ENCODE measurements at regions not wholly inside any gene's neighbourhood (a gene's known extent, or its start where the extent isn't known, plus 50 kb on each side); places are given as distances from the start of the nearest gene placed in this dataset.
"Not testable (repeated sequence)": the region's sequence is repeated elsewhere in the genome, so short reads cannot be mapped to it uniquely, and the experiment has no call there.

DNA sequence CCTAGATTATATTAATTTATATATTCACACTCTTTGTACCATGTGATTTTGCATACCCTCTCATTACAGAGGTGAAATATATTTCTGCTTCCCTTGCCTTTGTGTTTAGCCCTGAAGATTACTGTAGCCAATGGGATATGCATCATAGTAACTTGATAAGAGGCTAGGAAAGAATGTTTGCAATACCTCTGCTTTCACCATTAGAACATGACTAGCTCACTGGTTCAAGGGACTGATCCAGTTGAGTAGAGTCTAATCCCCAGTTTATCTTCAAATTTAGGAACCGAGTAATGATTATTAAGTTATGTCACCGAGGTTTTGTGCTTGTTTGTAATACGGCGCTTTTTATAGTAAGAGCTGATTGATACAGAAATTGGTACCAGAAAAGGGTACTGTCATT is 552.6 kb upstream of the GJE1 start:
- no peak for DNase-seq (ENCODE audit: low spot score)

DNA sequence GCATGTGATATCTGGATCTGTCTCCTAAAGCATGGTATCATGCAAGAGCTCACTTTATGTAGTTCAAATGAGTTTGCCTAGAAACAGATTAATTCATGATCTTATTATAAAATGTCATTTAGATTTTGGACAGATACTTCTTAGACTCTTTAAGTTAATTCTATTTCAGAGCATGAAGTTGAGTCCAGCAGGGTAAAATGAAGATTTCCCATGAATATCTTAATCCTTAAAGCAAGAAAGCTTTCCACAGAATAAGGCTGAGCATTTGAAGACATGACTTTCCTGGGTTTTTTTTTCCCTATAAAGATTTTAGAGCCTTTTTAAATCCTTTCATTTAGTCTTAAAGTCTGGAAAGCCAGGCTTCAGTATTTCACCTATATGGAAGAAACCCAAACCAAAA is 556.0 kb upstream of the GJE1 start:
- DNase-seq (ENCODE audit: low spot score), result no peak

DNA sequence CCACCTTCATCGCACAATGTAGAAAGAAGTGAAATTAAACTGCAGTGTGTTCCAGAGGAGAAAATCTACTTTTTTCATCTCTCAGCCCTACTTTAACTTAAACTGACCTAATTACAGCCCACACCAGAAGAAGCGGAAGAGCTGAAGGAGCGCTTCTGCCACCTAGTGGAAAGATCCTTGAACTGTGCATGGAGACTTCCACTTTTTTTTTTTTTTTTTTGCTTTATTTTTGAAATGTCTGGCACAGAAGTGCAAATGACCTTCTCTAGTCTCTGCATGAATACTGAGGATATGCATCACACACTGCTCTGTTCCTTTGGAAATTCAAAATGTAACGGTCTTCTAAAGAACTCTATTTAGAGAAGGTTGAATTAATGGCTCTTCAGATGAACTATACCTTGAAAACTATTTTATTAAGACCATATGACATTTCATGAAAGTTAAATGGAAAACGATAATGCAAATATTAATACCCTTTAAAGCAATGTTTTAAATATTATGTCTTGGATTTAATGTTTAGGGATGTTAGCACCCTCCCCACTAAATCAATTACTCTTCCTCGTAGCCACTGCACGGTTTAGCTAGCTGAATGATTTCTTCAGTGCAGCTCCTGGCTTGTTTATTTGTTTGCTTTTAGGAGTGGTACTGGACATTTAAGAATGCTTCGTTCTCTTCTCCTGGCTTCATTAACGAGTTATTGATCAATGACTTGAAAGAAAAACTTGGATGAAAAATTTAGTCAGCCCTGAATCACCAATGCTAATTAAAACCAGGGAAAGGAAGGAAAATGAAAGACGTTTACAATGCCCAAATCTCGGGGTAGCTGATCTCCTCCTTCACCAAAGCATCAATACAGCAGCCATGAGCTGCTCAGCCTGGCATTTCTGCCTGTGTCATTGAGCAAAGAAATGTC is 569.6 kb upstream of the GJE1 start:
- peak; percentile 47 for DNase-seq (ENCODE audit: low spot score)

DNA sequence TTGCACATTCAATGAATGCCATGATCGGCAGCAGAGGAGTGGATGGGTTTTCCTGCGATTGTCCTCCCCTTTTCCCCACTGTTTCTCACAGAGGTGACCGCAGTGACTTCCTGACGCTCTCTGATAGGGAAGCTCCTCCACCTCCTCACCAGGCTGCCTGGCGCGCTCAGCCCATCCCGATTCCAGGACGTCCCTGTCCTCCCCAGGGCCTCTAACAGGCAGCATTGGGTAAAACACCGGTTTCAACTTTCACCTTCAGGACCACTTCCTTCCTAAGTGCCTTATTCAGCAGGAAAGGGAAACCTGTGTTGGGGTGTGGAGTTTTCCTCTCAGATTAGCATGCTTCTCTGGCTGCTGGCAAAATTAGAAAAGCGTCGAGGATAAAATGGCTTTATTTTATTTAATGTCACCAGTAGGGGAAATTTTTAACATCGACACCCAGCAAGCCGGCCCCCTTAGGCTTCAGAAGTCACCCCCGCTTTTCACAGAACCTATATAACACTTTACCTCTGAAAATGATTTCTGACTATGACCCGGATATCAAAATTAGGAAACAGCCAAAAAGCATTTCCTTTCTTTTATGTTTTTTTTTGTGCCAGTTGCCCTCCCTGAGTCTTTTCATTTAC is 570.4 kb upstream of the GJE1 start:
- peak; percentile 3 for DNase-seq (ENCODE audit: low spot score)

DNA sequence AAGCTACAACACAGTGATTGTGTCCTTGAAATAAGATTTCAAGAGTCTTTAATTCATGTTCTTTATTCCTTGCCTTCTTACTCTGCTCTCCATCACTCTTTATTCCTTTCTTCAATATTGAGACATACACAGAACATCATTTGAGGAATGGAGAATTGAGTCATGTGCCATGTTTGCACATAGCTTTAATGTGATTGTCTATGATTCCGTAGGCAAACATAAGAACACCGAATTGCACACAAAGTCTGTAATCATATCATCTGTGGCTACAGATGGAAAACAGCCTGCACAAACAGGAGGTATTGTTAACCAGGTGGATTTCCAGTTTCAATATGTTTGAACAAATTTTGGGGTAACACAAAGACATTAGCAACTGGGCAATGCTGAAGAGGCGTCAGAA is 571.6 kb upstream of the GJE1 start:
- no peak for DNase-seq (ENCODE audit: low spot score)

DNA sequence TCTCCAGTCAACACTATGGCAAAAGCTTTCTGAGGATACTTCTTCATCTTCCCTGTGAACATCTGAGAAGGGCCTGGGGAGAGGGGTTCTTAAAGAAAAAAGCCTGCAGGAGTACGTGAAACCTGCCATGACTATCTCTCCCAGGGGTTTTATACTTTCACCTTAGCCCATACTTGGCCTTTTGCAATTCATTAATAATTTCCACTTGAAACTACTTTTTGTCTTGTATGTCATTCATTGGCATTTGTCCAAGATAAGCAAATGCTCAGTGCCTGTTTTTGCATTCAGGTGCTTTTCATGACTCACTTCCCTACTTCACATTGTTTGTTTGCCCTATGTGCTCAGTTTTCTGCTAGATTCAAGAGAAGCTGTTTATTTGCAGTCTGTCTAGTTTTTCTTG is 580.3 kb upstream of the GJE1 start:
- no peak for DNase-seq (ENCODE audit: low spot score)

DNA sequence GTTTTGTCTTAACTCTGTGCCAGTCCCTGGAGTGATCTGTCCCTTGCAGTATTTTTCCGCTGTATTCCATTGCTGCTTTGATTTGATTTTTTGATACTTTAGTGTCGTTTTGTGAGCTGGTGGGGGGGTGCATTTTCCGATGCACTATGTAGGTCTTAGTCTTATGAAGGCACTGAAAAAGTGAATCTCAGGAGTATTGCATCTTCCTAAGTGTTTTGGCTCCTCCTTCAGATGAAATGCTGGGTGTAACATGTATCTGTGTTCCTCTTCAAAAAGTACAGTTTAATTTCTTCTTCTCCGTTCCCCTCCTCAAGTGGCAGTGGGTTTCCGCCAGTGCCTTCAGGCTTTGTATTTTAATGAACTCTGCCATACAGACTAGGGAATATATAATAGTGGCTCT is 580.7 kb upstream of the GJE1 start:
- no peak for DNase-seq (ENCODE audit: low spot score)

DNA sequence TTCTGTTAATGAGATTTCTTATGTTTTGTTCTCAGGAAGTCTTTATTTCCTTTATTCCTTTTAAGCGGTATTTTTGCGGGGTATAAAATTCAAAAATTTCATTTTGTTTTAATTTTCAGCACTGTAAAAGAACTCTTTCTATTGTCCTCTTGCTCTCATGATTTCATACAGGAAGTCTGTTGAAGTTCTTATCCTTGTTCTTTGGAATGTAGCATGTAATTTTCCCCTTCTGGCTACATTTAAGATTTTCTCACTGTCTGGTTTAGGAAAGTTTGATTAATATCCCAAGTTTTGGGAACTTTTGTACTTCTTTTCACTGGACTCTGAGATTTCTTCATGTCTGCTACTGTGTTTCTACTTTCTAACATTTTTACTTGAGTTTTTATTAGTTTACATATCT is 581.4 kb upstream of the GJE1 start:
- no peak for DNase-seq (ENCODE audit: low spot score)

DNA sequence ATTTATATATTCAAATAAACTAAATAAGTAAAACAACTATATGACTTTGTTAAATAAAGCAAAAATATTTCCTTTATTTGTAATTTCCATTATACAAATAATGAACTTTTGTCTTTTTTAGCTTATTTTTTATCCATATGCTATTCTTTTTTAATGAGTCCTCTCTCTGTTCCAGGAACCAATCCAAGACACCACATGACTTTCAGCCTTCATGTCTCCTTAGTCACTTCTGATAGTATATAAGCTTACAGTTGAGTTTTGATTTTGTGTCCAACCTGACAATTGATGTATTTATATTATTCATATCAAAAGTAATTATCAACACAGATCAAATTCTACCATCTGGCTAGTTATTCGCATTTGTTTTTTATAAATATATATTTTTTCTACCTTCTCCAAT is 582.3 kb upstream of the GJE1 start:
- DNase-seq (ENCODE audit: low spot score), result no peak

DNA sequence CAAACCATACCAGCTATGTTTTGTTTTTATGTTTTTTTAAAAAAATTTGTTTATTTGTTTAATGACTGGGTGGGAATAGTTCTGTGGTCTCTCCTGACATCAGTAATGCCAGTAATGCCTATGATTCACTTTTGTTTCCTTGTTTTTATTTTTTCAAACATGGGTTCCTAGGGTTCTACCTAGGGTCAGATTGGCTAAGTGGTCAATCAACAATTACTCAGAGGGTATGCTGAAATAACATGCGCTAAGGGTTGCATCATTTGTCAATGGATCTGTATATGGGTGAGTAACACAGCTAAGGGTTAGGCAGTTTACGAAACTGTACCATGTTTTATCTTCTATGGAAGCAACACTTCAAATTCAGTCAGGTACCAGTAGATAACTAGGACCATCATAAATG is 583.8 kb upstream of the GJE1 start:
- DNase-seq (ENCODE audit: low spot score), result no peak

DNA sequence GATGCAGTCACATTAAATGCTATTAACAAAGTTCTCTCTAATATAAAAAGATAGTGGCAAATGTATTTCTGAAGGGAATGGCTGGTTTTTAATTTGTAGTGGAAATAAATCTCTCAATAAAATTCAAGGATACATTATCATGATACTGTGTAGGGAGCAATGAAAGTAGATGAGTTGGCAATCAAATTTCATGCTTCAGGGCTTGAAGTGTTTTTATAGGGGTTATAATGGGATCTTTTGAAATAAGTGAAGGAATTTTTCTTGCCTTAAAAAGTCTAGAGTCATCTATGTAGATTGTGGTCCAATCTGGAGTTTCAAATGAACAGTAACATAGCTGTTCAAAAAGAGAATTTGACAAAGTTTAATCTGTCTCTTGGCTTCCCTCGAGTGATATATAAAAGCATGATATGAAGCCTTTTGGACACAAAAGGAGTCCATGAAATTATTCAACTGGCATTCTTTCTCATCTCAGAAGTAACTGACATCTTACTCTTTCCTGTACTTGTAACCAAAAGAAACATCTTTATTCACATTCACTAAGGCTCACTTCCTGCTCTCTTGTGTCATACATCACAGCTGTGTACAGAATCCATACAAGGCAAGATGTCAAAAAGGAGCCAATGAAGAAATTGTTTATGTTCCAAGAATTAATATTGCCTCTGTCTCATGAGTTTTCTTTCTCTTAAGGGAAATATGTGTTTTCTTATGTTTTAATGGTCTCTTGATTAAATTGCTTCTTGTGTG is 591.0 kb upstream of the GJE1 start:
- DNase-seq (ENCODE audit: low spot score), result no peak

DNA sequence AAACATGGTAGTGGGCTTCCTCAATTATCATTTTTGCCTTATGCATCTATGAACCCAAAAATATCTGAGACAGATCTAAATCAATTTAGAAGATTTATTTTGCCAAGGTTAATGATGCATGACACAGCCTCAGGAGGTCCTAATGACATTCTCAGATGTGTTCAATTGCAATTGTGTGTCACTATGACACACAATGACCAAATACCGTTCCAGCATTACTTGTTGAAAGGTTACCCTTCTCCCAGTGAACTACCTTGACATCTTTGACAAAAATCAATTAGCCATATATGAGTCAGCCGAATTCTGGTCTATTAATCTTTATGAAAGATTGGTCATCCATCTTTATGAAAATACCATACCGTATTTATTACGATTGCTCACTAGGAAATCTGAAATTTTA is 592.5 kb upstream of the GJE1 start:
- DNase-seq (ENCODE audit: low spot score), result no peak

DNA sequence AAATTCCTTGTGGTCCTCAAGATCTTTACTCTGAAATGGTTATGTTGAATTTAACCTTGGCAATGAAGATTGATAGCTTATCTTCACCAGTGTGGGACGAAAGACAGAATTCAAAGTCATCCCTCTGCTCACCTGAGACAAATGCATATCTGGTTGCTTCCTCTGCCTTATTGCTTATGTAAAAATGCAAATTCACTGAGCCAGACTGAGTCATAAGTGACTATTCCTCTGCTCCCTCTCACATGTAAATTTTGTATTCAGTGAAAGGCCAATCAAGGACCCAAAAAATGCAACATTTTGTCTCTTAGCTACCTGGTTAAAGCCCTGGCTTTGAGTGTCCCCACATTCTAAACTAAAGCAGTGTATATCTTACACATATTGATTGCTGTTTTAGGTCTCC is 593.1 kb upstream of the GJE1 start:
- no peak for DNase-seq (ENCODE audit: low spot score)

DNA sequence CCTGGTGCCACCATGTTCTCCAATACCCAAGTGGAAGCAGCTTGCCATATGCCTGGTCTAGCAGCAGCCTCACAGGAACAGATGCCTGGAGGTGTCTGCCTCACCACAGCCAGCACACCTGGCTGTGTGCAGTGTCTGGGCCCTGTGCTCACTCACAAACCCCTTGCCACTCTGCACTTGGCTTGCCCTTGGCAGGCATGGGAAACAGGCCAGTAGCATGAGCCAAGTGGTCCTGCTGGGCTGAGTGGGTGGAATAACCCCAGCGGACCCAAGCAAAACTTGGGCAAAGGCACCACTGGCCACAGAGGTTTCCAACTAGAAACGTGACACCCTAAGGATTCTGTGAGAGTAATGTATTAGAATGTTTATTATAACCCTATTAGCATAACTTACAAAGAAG is 600.5 kb upstream of the GJE1 start:
- DNase-seq (ENCODE audit: low spot score), result no peak

DNA sequence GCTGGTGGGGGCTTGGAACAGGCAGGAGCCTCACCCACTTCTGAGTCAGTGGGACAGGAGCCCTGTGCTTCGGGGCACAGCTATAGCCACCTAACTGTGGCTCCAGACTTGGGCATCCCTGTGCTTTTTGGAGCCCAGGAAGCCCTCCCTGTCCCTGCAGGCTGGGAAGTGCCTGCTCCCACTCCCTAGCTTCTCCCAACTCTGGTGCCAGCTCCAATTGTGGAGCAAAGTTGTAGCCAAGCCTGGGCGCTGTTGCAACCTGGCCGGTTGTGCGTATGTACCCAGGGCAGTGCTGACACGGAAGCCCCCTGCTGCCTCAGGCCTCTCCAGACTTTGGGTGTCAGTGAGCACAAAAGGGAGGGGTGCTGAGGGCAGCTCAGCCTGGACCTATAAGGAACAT is 601.7 kb upstream of the GJE1 start:
- no peak for DNase-seq (ENCODE audit: low spot score)

DNA sequence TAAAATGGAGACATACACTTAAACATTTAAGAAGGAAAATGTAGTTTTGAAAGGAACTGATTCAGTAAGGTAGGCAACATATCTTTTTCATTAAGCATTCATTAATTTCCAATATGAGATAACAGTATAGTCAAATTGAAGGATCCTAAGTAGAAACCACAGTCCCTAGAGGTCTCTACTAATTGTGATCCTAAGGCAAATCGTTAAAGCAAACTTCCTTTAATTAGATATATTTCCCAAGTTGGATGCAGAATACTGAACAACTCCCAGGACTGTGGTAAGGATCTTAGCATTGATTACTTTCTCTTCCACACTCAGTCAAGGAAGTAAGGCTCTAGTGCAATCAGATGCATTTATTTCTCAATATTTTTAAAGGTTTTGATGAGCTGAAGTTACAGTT is 604.1 kb upstream of the GJE1 start:
- DNase-seq (ENCODE audit: low spot score), result no peak

DNA sequence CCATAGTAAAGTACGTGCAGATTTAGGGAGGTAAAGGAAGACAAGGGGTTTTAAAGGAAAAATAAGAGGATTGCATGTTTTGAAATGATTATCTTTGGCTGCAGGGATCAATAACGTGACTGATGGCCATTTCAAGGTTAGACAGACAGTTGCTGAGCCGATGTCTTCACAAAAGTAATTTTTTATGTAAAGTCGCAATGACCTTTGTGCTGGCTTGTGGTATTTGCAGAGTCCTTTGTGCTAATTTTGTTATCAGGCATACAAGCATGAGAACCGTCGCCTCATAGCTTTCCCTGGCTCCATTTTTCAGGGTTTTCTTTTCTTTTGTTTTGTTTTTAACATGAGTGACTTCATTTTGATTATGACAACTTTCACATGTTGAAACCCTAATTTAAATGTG is 605.7 kb upstream of the GJE1 start:
- DNase-seq (ENCODE audit: low spot score), result no peak

DNA sequence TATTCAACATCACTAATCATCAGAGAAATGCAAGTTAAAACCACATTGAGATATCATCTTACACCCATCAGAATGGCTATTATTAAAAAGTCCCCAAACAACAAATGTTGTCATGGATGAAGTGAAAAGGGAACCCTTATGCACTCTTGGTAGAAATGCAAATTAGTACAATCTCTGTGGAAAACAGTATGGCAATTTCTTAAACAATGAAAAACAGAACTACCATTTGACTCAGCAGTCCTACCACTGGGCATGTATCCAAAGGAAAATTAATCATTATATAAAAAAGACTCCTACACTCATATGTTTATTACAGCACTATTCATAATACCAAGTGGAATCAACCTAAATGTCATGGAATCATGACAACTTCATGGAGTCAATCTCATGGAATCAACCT is 611.3 kb upstream of the GJE1 start:
- no peak for DNase-seq (ENCODE audit: low spot score)

DNA sequence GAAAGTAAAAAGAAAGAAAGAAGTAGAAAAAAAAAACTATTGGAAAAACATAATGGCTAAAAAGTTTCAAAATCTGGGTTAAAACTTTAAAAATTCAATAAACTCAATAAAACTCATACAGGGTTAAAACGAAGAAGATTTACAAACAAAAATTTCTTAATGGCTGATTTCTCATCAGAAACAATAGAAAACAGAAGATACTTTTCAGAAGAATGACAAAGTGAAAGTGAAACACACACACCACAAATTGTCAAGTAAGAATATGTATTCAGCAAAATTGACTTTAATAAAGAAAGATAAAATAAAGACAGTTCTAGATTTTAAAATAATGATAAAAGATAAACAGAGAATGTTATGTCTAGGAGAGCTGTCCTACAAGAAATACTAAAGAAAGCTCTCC is 618.9 kb upstream of the GJE1 start:
- DNase-seq (ENCODE audit: low spot score), result no peak

DNA sequence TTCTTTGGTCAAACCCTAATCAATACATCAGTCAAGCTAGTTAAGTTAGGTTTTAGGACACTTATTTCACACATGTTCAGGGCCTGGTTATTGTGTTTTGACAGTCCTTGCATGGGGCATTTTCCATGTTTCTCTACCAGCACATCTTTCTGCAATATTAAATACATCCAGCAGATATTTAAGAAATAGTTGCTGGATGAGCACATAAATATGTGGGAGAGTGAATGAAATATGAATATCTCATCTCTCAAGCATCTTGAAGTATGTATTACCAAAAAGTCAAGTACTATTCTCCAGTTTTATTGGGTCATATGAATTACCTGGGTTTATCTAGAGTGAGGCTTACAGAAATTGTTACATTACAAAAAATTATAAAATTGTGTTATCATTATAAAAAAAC is 621.9 kb upstream of the GJE1 start:
- DNase-seq (ENCODE audit: low spot score), result no peak

DNA sequence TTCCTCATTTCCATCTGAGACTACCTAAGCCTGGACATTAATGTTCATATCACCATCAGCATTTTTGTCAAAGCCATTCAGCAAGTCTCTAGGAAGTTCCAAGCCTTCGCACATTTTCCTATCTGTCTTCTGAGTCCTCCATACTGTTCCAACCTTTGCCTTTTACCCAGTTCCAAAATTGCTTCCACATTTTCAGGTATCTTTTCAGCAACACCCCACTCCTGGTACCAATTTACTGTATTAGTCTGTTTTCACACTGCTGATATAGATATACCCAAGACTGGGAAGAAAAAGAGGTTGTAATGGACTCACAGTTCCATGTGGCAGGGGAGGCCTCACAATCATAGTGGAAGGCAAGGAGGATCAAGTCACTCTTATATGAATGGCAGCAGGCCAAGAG is 626.7 kb upstream of the GJE1 start:
- not testable (repeated sequence) for DNase-seq (ENCODE audit: low spot score)

DNA sequence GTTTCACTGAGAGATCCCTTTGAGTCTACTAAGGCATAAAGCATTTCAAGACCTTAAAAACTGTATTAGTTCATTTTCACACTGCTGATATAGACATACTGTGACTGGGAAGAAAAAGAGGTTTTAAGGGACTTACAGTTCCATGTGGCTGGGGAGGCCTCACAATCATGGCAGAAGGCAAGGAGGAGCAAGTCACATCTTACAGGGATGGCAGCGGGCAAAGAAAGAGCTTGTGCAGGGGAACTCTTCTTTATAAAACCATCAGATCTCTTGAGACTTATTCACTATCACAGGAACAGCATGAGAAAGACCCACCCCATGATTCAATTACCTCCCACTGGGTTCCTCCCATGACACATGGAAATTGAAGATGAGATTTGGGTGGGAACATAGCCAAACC is 628.4 kb upstream of the GJE1 start:
- not testable (repeated sequence) for DNase-seq (ENCODE audit: low spot score)

DNA sequence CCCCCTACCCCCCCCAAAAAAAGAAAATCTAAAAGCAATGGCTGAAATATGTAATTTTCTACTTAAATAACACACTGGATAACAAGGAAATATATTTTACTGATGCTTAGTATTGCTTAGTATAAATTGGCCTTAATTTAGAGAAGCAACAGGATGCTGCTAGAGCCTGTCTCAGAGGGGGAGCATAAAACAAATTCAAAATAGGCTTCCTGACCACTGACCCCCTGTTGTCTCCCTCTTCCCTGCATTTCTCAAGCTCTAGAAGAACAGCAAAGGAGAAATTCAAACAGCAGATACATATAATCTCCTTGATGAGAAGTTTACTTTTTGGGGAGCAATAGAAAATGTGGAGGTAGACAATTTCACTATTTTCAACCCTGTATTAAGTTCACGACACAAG is 631.1 kb upstream of the GJE1 start:
- DNase-seq (ENCODE audit: low spot score), result no peak
